NCI-H2081 treated with DMSO at 0.1 percent for 48 hours (cell line): ENCODE measurements at regions not wholly inside any gene's neighbourhood (a gene's known extent, or its start where the extent isn't known, plus 50 kb on each side); places are given as distances from the start of the nearest gene placed in this dataset.
"Not testable (repeated sequence)": the region's sequence is repeated elsewhere in the genome, so short reads cannot be mapped to it uniquely, and the experiment has no call there.

Experiments used
- DNase-seq: peaks from one replicate; lab custom pipeline; 2025; lab: John Stamatoyannopoulos, UW

DNA sequence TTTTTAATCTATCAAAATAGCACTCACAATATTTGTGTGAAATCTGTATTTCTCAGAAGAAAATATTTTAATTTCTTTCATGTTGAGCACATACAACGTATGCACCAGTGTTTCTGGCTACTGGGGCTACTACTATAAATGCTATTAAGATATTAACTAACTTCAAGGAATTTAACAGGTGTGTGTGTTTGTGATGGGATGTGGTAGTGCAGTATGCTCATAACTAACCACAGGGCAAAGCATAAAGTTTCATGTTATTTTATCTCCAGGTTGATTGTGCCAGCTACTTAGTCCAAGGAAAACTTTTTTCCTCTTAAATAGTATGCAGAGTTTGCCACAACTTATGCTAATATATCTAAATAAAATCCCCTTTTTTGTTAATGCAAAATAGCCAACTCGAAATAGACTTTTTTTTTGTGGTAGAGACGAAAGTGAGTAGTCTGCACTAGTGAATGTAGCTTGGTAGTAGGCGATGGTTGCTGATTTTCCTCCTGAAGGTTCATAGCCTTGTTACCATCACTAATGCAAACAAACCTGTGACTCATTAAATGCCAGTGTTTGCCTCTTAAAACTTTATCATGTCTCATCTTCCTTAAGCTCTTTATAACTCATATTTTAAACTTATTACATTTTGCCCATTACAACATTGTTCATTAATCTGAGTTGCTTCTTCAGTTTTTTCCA, 565.5 kb upstream of the ANO3 start:
- no peak for DNase-seq

GRCh38 chr11:25769287-25769686, 562.6 kb upstream of the ANO3 start:
- no peak for DNase-seq

GRCh38 chr11:25771605-25772004, 560.3 kb upstream of the ANO3 start:
- no peak for DNase-seq

- no peak for DNase-seq
Observed at GRCh38 chr11:25775603-25776002, 556.3 kb upstream of the ANO3 start.

GRCh38 chr11:25776238-25776637, 555.7 kb upstream of the ANO3 start:
- DNase-seq: no peak

DNA sequence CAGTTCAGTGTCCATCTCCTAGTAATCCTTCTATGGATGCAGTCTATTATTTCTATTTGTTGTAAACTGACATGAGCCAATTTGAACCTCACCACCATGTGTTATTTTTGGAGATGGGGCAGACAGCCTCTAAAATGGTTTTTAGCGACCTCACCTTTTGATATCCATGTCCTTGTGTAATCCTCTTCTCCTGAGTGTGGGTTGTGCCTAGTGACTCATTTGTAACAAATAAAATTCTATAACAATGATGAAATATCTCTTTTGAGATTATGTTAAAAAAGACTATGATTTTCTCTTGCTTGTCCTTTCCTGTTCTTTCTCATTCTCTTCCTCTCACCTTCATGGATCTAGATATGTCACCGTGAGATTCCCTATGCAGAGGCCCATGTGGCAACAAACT, 554.6 kb upstream of the ANO3 start:
- DNase-seq: no peak

- no peak for DNase-seq
Observed at GRCh38 chr11:25779033-25779432, 552.9 kb upstream of the ANO3 start.

- no peak for DNase-seq
Observed at GRCh38 chr11:25787416-25787815, 544.5 kb upstream of the ANO3 start.

GRCh38 chr11:25790396-25790795, 541.5 kb upstream of the ANO3 start:
- DNase-seq: no peak

GRCh38 chr11:25793637-25794036, 538.3 kb upstream of the ANO3 start:
- no peak for DNase-seq

DNA sequence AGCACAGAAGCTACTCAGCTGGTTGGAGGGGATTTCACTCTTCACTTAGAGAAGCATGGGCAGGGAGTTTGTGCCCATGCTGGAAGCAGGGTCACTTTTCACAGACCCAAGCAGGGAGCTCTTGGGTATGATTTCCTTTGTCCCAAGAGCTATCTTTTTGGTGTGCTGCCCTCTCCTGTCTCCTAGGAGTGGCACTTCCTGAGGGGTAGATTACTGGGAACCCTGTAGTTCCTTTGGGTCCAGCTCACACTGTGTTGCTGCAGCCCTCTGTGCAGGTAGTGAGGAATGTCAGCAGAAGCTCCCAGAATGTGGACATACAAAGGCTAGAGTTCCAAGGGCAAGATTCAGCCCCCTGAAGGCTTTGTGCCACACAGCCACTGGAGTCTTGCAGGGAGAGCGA, 537.1 kb upstream of the ANO3 start:
- no peak for DNase-seq

- DNase-seq: no peak
Observed at GRCh38 chr11:25816411-25816810, 515.5 kb upstream of the ANO3 start.

- no peak for DNase-seq
Observed at GRCh38 chr11:25824688-25825087, 507.2 kb upstream of the ANO3 start.

GRCh38 chr11:25831485-25831884, 500.4 kb upstream of the ANO3 start:
- not testable (repeated sequence) for DNase-seq

DNA sequence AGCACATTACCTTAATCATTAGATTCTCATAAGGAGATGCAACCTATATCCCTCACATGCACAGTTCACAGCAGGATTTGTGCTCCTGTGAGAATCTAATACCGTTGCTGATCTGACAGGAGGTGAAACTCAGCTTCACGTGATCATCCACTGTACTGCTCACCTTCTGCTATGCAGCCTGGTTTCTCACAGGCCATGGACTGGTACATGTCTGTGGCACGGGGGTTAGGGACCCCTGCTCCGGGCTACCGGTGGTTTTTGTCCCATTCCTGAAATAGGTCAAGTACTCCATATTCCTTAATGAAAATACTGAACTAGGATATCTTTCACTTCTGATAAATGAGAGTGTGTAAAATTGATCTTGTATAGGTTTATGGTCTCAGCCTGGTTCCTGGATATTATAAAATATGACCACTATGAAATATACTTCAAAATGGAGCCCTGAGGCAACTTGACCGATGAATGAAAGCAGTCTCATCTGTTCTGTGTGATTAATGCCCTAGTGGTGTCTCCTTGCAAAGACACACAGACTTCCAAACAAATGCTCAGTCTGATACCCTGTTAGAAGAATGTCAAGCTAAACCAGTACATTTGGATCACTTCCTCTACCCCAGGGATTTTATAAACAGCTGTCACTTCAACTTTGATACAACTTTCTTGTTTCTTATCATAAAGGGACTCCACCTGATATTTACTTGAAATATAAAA, 492.9 kb upstream of the ANO3 start:
- DNase-seq: no peak

- no peak for DNase-seq
Observed at GRCh38 chr11:25844811-25845210, 487.1 kb upstream of the ANO3 start.

- no peak for DNase-seq
Observed at GRCh38 chr11:25855916-25856315, 476.0 kb upstream of the ANO3 start.

- no peak for DNase-seq
Observed at GRCh38 chr11:25859776-25860175, 472.2 kb upstream of the ANO3 start.

DNA sequence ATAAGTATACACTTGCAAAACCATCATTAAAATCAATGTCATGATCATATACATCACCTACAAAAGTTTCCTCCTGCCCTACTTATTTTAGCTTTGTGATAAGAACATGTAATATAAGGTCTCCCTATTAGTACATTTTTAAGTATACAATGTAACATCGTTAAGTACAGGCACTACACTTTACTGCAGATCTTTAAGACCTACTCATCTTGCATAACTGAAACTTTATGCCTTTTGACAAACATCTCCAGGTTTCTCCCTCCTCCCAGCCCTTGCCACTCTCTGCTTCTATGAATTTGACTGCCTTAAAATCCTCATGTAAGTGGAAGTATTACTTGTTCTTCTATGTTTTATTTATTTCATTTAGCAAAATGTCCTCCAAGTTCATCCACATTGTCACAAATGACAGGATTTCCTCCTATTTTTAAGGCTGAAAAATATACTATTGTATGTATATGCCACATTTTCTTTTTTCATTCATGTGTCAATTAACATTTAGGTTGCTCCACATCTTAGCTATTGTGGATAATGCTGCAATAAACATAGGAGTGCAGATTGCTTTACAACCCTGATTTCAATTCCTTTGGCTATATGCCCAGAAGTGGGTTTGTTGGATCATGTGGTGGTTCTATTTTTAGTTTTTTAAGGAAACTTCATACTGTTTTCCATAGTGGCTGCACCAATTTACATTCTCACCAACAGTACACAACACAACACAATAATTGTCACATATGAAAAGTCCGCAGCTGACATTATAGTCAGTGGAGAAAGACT, 471.1 kb upstream of the ANO3 start:
- peak; percentile 64 for DNase-seq

DNA sequence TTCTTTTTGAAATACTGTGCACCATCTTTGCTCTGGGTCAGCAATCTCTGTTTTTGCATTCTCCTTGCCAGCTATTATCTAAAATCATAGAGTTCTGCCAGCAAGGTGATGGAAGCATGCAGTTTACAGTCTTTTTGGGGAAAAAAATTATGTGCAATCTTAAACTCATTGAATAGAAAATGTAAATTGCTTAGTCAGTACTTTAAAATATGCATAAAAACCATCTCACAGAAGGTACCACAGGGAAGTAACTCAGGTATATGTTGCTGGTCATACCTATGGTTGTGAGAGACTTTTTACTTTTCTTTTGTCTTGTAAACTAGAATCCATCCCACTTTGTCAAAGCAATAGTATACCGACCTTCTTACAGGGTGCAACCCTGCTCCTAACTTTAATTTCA, 469.8 kb upstream of the ANO3 start:
- DNase-seq: no peak

DNA sequence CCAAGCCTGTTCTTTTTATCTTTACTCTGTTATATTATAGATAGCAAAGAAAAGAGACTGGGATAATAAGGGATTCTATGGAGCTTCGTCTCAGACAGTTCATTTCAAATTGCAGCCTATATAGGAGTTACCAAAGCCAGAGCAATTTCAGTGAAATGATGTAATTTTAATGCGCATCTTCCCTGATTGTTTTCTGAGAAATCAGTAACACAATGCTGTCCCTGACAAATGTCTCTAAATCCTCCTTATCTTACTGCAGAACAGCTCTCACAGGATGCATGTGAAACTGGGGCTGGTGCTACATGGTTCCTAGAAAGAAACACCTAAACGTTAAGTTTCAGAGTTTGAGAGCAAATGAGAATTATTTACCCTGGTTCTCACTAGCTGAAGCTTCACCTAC, 467.9 kb upstream of the ANO3 start:
- DNase-seq: no peak

DNA sequence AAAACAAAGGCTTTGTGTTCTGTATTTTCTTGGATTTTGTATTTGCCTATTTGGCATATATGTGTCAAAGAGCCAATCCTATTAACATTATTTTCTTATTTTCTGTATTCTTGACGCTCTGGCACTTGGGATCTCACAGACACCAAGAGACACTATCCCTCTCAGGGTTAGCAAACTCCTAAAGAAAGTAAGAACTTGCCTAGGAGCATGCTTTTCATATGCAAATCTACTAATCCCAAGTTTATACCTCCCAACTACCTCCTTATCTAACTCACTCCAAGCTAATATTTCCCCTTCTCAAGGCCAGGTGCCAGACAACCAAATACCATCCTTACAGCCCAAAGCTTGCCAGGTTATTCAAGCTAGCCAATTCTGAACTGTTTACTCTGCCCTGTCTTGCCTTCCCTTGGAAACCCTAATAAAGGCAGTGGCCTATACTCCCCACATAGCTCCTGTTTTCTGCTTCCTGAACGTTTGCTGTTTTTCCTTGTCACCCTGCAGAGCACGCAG, 455.4 kb upstream of the ANO3 start:
- DNase-seq: no peak

DNA sequence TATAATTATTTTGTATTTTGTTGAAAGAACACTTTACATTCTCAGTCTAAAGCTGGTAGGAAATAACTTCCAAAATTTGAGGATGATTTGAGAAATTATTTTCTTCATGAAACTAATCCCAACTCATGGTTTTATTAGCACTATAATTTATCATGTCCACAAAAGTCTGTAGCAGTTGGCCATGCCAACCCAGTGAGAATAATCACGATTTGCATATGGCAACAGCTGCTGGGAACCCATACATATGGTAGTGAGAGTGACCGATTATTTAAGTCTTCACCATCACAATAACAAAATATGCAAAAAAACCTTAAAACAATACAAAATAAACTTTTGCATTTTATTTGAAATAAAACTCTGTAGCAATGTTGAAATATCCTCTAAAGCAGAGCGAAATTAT, 445.9 kb upstream of the ANO3 start:
- DNase-seq: no peak
